Upper lobe of right lung (tissue), 1 donor: ENCODE measurements at regions not wholly inside any gene's neighbourhood (a gene's known extent, or its start where the extent isn't known, plus 50 kb on each side); places are given as distances from the start of the nearest gene placed in this dataset.
"Not testable (repeated sequence)": the region's sequence is repeated elsewhere in the genome, so short reads cannot be mapped to it uniquely, and the experiment has no call there.

Source experiments
- ATAC-seq: fragments of 200-7000 bp; cut with Tn5 transposase; one replicate; pipeline ENCODE4 v1.9.1; 2020; ENCODE audit warnings: mild to moderate bottlenecking, moderate library complexity
- DNase-seq: peaks from one replicate; pipeline ENCODE4 v3.0.0-alpha.2; 2020
- H3K27ac ChIP-seq: fragments of 200-600 bp; one replicate; pipeline ENCODE4 v1.8.0; 2022
- H3K27me3 ChIP-seq: fragments of 200-600 bp; one replicate; pipeline ENCODE4 v1.8.0; 2022; ENCODE audit warnings: mild to moderate bottlenecking
- H3K36me3 ChIP-seq: fragments of 200-600 bp; one replicate; pipeline ENCODE4 v1.8.0; 2022
- H3K4me1 ChIP-seq: fragments of 200-600 bp; one replicate; pipeline ENCODE4 v1.8.0; 2022
- H3K4me3 ChIP-seq: fragments of 200-600 bp; one replicate; pipeline ENCODE4 v1.8.0; 2022; ENCODE audit warnings: mild to moderate bottlenecking
- H3K9me3 ChIP-seq: fragments of 200-600 bp; one replicate; pipeline ENCODE4 v1.8.0; 2022
- CTCF ChIP-seq: fragments of 200-600 bp; IDR thresholded peaks from one replicate; pipeline ENCODE4 v1.8.0; 2022; ENCODE audit warnings: antibody characterized with exemption
- intact Hi-C: fragments of 100-400 bp; cut with DNase I; formaldehyde crosslinking; loops from one replicate; pipeline ENCODE4 v1.11.0; 2022
- donor health status: DM: no; HTN: yes; CAD: no; lungs with severe emphysema.

- Histone ChIP-seq H3K4me1 (no peaks in the 10 kb centered on the region), H3K4me3 (no peak overlapping the region), H3K27me3 (no peaks in the 10 kb centered on the region), H3K9me3 (no peaks in the 10 kb centered on the region), H3K36me3 (no peaks in the 10 kb centered on the region), H3K27ac (no peak overlapping the region)
- intact Hi-C loops: no loop called here
- no peak for TF ChIP-seq CTCF
- DNase-seq: no peak
- ATAC-seq: no peak
Measured at GRCh38 chr11:103806130-103806895, 230.1 kb upstream of the DDI1 start.

GRCh38 chr11:103807806-103808205, 228.6 kb upstream of the DDI1 start:
- intact Hi-C loops: no loop called here
- TF ChIP-seq CTCF: no peak
- H3K36me3 ChIP-seq: no peaks in the 10 kb centered on the region
- H3K27ac ChIP-seq: no peak overlapping the region
- H3K4me3 ChIP-seq: no peak overlapping the region
- DNase-seq: no peak
- H3K4me1 ChIP-seq: no peaks in the 10 kb centered on the region
- no peak for ATAC-seq
- H3K27me3 ChIP-seq: no peaks in the 10 kb centered on the region
- no peaks in the 10 kb centered on the region for H3K9me3 ChIP-seq

GRCh38 chr11:103808252-103808651, 228.2 kb upstream of the DDI1 start:
- H3K4me3 ChIP-seq: no peak overlapping the region
- TF ChIP-seq CTCF: no peak
- H3K27me3 ChIP-seq: no peaks in the 10 kb centered on the region

GRCh38 chr11:103811870-103812455, 224.5 kb upstream of the DDI1 start:
- no peak for TF ChIP-seq CTCF
- no peak overlapping the region for H3K27ac ChIP-seq
- intact Hi-C loops: no loop called here
- ATAC-seq (no peak), DNase-seq (no peak)
- no peaks in the 10 kb centered on the region for H3K4me1 ChIP-seq
- H3K9me3 ChIP-seq: no peaks in the 10 kb centered on the region
- H3K36me3 ChIP-seq: no peaks in the 10 kb centered on the region
- H3K27me3 ChIP-seq: no peaks in the 10 kb centered on the region
- H3K4me3 ChIP-seq: no peak overlapping the region

More at GRCh38 chr11:103808252-103808651, 228.2 kb upstream of the DDI1 start:
- DNase-seq (no peak), ATAC-seq (no peak)
- Histone ChIP-seq H3K27ac (no peak overlapping the region), H3K4me1 (no peaks in the 10 kb centered on the region), H3K36me3 (no peaks in the 10 kb centered on the region), H3K9me3 (no peaks in the 10 kb centered on the region)
- intact Hi-C loops: no loop called here

GRCh38 chr11:103812680-103813079, 223.8 kb upstream of the DDI1 start:
- TF ChIP-seq CTCF: no peak

GRCh38 chr11:103820345-103820744, 216.1 kb upstream of the DDI1 start:
- H3K27me3 ChIP-seq, H3K9me3 ChIP-seq, H3K36me3 ChIP-seq, H3K4me1 ChIP-seq, ATAC-seq, H3K4me3 ChIP-seq, intact Hi-C loops, H3K27ac ChIP-seq: not testable (repeated sequence)
- peak; percentile 31 for DNase-seq

More at GRCh38 chr11:103812680-103813079, 223.8 kb upstream of the DDI1 start:
- Histone ChIP-seq H3K4me1 (no peaks in the 10 kb centered on the region), H3K27ac (no peak overlapping the region), H3K4me3 (no peak overlapping the region), H3K27me3 (no peaks in the 10 kb centered on the region), H3K9me3 (no peaks in the 10 kb centered on the region), H3K36me3 (no peaks in the 10 kb centered on the region)
- intact Hi-C loops: no loop called here
- DNase-seq: no peak
- no peak for ATAC-seq
